HG02938 (cell line): ENCODE measurements at regions not wholly inside any gene's neighbourhood (a gene's known extent, or its start where the extent isn't known, plus 50 kb on each side); places are given as distances from the start of the nearest gene placed in this dataset.
"Not testable (repeated sequence)": the region's sequence is repeated elsewhere in the genome, so short reads cannot be mapped to it uniquely, and the experiment has no call there.

ENCODE experiments used
- ATAC-seq: cut with Tn5 transposase; IDR thresholded peaks from one replicate; pipeline ENCODE4 v1.9.1; 2021; ENCODE audit warnings: mild to moderate bottlenecking, moderate library complexity; ENCODE audit not compliant: unreplicated experiment

- no peak for ATAC-seq
Observed at GRCh38 chr13:74278901-74279300, 144.7 kb upstream of the KLF12 start.

DNA sequence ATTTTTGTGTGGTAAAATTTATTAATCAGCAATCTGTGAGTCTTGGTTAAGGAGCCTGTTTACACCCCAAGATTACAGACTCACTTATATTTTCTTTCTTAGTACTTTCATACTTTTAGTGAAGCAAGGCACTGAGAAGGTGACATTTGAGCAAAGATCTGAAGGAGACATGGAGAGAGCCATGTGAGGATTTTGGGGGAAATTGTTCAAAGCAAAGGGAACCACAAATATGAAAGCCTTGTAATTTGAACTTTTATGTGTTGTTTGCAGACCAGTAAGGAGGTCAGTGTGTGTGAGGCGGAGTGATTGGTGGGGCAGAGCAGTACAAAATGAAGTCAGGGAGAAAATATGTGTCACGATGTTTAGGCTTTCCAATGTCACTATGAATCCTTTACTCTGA lies 140.7 kb upstream of the KLF12 start:
- ATAC-seq, result no peak

GRCh38 chr13:74273581-74273980 lies 139.4 kb upstream of the KLF12 start:
- no peak for ATAC-seq

GRCh38 chr13:74272826-74273225 lies 138.6 kb upstream of the KLF12 start:
- no peak for ATAC-seq

GRCh38 chr13:74270018-74270417 lies 135.8 kb upstream of the KLF12 start:
- ATAC-seq, result no peak

DNA sequence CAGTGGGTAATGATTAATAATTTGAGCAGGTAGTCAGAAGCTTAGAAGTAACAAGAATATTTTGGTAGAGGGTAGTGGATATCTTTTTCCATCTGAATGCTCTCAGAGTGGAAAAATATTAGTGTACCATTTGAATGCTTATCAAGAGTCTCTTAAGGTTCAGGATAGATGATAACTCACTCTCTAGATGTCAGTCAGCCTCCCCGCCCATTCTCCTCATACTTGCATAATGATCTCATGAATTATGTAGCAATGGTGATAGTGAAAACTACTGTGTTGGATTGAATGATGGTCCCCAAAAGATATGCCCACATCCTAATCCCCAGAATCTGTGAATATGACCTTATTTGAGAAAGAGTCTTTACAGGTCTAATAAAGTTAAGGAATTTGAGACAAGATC lies 132.7 kb upstream of the KLF12 start:
- no peak for ATAC-seq

GRCh38 chr13:74266309-74266708 lies 132.1 kb upstream of the KLF12 start:
- no peak for ATAC-seq

- ATAC-seq, result no peak
Observed at GRCh38 chr13:74264333-74264732, 130.1 kb upstream of the KLF12 start.

DNA sequence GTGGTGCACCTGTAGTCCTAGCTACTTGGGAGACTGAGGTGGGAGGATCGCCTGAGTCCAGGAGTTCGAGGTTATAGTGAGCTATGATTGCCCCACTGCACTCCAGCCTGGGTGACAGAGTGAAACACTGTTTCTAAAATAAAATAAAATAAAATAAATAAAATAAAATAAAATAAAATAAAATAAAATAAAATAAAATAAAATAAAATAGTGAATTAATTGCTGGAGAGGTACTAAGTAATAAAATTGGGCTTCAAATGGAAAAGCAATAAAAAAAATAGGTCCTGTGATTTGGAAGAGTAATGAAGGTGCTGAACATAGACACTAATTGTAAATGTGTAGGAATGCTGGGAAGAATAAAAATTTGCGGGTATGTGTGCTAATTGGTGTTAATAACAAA lies 126.2 kb upstream of the KLF12 start:
- ATAC-seq, result not testable (repeated sequence)

GRCh38 chr13:74259641-74260040 lies 125.4 kb upstream of the KLF12 start:
- no peak for ATAC-seq

- ATAC-seq, result no peak
Observed at GRCh38 chr13:74258961-74259360, 124.8 kb upstream of the KLF12 start.

DNA sequence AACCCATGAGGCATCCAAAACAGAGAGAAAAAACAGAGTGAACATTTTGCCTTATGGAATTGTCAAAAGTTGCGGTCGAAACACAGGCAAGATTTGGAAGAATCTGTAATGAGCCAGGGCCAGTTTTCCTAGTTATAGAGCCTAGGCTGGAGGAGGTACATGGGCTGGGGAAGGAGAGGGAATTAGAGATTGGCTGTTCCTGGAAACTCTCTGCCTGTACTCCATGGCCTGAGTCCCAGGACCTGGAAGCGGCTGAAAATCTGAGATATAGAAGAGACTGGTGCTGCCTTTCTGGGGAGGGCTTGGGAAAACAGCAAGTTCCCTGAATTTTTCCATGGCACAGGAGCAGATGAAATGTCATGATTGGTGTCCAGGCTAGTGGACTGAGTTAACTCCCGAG lies 122.8 kb upstream of the KLF12 start:
- no peak for ATAC-seq

DNA sequence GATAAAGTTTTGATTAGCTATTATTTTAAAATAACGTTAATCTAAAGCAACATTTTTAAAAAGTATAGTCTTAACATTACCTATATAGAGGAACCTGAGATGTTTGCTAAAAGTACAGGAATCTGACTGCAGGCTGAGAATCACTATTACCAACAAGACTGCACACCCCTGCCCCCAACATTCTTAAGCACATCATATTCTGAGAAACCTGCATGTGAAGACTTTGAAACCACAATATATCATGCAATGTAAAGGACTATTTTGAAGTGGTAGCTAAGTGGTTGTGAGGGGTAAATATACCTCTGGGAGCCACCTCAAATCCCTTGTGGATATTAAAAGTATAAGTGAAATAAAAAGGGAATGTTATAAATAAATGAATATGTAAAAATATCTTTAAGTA lies 119.0 kb upstream of the KLF12 start:
- ATAC-seq, result no peak

DNA sequence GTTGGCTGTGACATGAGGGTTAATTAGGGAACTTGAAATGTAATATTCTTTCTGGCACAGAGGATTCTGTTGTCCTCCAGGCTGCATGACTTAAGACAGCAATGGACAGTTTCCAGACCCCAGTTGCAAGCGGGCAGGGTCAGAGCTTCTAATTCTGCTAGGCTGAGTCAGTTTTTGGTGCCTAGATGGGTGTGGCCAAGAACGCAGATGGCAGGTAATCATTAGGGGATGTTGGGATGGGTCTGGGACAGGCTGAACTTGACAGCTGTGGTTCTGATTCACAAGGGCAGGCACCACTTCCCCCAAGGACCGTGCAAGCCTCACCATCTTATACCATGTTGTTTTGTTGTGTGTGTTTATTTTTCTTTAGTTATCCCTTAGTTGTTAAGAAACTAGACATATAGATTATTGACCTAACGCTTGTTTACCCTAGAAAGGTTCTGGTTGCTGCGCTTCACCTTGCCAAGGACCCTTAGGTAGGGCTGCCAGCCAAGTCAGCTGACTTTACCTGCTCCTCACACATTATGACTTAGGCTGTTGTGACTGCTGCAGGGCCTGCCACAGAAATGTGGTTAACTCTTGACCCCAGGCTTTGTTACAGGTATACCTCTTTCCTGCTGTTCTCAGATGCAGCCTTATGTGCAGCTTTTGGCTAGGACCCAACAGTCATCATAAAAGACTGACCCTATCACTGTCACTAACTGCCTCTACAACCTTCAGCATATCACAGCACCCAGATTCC lies 117.7 kb upstream of the KLF12 start:
- ATAC-seq, result no peak

DNA sequence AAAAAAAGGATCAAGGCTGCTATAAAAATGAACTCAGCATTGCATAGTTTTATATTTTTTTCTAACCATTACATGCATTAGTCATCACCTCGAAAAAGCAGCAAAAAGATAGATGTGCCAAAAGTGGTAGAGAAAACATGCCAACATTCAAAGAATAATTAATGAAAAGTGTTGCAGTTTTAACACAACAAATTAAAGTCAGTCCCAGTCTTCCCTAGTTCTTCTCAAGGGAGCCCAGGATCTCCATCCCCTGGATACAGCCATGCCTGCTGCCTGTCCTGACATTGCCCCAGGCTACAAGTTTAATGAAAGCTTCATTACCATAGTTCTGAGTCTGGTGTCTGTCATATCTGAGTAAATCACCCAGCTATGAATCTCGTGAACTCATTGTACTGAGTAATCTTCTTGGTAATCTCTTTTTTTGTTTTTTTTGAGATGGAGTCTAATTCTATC lies 116.6 kb upstream of the KLF12 start:
- no peak for ATAC-seq

GRCh38 chr13:74248477-74248876 lies 114.3 kb upstream of the KLF12 start:
- ATAC-seq, result no peak

DNA sequence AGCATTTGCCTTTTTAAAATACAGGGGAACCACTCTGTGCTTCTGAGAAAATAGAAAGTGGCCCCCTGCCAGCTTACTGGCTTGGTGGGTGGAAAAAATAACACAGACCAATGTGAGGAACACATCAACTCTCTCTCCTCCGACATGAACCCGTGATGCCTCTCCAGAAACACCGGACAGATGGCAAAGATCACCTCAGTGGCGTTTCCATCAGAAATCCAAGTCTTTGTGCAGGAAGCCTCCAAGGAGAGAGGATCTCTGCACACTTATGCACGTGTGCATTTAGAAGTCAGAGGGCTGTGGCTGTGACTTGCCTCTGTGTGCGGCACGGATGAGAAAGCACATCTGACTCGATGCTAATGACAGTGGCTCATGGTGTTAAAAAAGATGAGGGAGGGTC lies 112.3 kb upstream of the KLF12 start:
- no peak for ATAC-seq

- no peak for ATAC-seq
Observed at GRCh38 chr13:74243637-74244526, 109.7 kb upstream of the KLF12 start.

GRCh38 chr13:74241343-74241742 lies 107.1 kb upstream of the KLF12 start:
- ATAC-seq, result not testable (repeated sequence)

DNA sequence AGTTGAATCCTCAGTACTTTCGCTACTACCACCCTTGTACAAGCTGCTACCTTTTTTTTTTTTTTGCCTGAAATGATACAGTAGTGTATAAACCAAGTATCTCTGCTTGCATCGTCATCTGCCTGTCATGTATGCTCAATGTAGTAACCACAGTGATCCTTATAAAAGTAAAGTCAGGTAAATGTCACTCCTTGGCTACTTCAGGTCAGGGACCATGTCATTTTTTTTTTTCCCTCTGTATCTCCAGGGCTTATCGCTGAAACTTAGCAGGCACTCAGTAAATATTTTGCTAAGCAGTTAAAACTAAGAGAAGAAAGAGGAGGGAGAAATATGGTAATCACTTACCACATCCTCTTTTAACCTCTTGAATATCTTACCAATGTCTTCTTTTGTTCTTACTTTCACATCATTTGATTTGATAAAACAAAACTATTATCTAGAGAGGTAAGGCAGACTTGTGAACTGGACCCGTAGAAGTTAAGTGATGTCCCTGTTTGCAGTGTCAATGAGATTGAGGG lies 96.8 kb upstream of the KLF12 start:
- ATAC-seq, result no peak

- no peak for ATAC-seq
Observed at GRCh38 chr13:74229242-74229641, 95.0 kb upstream of the KLF12 start.
